HG02798 (cell line): ENCODE measurements at regions not wholly inside any gene's neighbourhood (a gene's known extent, or its start where the extent isn't known, plus 50 kb on each side); places are given as distances from the start of the nearest gene placed in this dataset.
"Not testable (repeated sequence)": the region's sequence is repeated elsewhere in the genome, so short reads cannot be mapped to it uniquely, and the experiment has no call there.

ENCODE experiments used
- ATAC-seq: cut with Tn5 transposase; IDR thresholded peaks from one replicate; pipeline ENCODE4 v1.9.1; 2021; ENCODE audit warnings: mild to moderate bottlenecking; ENCODE audit not compliant: unreplicated experiment, poor library complexity

DNA sequence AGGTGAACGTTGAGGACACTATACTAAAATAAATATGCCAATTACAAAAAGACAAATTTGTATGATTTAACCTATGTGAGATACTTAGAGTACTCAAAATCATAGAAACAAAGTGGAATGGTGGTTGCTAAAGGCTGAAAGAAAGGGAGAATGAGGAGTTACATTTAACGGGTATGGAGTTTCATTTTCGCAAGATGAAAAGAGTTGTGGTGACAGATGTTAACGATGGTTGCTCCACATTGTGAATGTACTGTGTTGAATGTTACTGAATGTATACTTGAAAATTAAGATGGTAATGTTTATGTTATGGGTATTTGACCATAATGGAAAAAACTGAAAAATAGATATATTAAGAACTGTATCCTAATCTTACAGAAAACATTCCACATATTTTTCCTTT is 51.3 kb upstream of the MOCS2 start:
- no peak for ATAC-seq

DNA sequence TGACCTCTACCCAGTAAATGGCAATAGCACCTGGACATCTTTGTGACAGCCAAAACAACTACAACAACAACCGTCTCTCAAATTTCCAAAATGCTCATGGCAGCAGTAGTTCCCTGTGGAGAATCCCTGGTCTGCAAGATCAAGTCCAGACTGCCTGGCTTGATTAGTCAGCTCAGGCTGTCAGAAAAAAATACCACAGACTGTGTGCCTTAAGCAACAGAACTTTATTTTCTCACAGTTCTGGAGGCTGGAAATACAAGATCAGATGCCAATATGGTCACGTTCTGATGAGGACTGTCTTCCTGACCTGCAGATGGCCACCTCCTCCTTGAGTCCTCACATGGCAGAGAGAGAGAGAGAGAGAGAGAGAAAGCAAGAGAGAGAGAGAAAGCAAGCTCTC is 52.3 kb upstream of the MOCS2 start:
- no peak for ATAC-seq

DNA sequence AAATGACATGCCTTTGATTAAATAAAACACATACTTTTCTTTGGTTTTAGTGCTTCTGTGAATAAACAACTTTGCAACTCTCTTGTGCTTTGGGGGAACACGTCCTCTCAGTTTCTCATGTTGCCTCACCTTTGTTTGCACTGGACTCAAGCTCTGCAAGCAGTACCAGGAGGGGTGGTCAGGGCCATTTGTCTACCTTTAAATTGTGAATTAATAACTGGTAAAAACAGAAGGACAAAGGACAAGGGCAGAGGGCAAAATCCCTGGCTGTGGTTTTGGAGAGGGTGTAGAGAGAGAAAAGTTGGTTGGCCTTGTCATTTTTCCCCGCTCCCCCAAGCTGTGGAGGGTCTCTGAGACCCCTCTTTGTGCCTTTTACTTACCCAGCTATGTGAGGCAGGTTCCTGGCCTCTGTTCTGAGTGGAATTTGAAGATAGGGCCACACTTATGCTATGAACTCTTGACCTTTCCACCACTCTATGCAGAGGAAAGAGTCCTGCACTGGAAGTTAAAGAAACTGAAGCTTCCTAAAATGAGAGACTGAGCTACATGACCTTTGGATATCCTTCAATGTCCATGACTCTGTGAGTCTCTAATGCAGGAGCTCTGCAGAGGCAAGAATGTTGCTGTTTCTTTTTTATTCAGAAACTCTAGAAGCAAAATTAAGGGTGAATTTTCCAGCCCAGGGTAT is 55.1 kb upstream of the MOCS2 start:
- ATAC-seq: no peak

DNA sequence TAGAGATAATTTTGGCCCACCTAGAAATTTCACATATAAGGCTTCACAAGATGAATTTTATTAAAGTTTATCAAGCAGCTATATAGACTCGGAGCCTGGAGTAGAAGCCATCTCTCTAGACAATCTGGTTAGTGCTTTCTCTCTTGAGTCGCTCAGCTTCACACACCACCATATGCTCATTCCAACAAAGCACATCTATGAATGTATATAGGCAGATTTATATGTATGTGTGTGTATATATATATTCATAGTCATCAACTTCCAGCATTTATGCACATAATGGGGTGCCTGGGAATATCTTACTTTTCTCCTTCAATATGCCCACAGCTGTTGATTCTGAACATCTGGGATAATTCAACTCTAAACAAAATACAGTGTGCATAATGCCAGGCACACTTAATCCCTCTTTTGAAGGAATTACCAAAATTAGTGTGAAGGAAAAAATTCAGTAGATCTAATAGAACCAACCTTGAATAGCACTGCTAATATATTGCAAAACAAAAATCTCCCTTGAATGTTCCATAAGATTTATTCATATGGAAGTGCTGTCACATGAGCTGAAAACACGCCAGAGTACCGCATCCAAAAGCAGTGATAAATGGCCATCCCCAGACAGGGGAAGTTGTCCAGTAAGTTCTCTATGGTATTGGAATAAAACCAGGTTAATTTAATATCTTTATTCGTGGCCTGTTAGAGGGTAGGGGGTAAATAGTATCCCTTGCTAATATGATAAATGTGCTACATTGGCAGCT is 56.0 kb upstream of the MOCS2 start:
- ATAC-seq: no peak

DNA sequence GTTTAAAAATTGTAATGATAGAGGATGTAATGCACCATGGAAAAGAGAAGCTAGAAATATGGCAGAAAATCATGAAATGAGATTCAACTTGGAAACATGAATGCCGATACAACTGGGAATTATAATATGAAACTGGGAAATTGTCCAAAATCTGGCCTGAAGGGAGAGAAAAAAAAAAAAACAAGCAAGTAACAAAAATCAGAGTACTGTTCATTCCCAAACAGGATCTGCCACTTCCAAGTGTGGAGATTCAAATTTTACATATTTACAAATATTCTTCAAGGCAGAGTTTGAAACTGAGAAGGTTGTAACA is 56.6 kb upstream of the MOCS2 start:
- no peak for ATAC-seq

DNA sequence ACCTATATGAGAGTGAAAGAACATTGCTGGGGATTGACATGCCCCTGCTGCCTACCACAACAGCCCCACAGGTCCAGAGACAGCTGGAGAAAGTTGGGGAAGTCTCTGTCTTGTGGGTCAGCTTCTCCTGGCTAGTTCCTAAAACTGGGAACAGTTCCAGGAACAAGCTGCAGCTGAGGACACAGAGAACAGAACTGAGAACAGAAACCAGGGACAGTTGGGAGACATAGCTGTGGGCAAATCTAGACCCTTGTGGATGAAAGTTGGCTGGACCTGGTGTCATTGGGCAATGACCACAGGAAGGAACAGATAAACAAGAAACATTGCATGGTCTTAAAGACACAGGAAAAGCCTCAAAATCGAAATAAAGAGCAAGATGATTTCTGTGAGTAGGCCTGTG is 58.3 kb upstream of the MOCS2 start:
- ATAC-seq: no peak

DNA sequence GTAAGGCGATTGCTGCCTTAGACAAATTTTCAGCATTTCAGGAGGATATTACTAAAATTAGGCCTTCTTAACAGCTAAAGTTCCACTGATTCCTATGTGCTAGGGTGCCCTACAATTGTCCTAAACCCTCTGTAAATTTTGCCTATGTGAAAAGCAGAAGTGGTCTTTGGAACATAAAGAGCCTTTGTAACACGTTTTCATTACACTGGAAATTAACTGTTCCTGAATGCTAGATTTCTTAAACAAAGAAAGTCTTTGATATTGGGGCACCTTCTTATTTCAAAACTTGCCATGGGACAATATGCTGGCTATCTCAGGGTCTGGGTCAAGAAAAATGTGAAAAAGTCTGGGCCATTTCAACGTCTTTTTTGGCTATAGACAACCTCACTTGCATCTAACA is 60.4 kb upstream of the MOCS2 start:
- no peak for ATAC-seq

DNA sequence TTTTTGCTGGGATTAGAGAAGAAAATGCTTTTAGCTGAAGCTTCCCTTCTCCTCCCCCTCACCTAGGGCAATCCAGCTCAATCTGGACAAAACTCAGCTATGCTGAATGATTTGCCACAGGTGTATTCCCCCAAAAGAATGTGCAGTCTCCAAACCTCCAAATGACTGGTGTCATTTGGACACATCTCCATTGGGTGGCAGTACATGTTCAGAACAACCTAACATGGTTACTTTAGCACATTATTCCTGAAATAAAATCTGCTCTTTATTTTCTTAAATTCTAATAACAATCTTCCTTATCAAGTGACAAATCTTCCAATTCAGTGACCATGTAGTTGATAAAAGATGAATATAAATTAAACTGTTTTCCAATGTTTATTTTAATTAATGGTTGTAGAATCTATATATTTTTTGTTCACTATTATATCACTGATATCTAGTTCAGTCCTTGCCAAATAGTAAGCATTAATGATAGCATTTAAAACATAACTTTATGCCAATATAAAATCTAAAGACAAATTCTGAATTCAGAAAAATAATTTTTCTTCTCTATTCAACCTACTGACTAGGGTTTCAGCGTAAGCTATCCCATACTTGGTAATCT is 61.3 kb upstream of the MOCS2 start:
- ATAC-seq: no peak

DNA sequence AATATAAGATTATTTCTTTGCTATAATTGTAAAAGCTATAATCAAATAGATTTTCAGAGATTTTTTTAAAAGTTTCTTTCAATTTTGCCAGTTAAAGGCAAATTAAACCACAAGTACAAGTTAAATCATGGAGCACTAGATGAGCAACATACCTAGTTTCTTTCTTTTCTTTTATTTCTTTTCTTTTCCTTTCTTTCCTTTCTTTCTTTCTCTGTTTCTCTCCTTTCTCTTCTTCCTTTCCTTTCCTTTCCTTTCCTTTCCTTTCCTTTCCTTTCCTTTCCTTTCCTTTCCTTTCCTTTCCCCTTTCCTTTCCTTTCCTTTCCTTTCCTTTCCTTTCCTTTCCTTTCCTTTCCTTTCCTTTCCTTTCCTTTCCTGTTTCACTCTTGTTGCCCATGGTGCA is 62.5 kb upstream of the MOCS2 start:
- ATAC-seq: not testable (repeated sequence)

DNA sequence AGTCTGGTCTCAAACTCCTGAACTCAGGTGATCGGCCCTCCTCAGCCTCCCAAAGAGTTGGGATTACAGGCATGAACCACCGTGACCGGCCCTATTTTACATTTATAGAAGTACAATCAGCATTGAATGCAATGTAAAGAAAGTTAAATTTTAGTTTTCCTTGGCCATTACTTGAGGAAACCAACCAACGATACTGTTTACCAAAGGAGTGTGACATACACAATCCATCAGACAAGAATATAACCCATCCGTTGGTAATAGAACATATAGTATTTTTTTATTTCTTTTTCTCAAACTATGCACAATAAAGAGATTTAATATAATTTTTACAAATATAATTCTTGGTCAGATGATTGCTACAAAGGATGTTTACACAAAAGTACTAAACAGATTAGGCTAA is 63.1 kb upstream of the MOCS2 start:
- ATAC-seq: no peak

DNA sequence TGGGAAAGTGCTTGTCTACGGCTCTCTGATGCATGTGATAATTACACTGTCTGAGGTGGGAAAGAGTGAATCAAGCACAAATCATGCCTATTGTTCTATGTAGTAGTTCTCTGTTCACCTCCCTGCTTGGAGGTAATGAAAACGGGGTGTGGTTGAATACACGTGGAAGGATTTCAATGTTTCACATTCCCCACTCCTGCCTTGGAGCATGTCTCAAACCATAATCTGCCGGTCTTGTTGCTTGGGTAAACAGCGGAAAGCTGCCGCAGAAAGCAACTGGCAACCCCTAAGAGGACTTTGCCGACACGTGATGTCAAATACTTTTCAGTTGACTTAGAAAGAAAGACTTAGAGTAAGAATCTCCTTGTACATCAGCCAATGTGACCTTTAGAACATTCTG is 63.5 kb upstream of the MOCS2 start:
- no peak for ATAC-seq

DNA sequence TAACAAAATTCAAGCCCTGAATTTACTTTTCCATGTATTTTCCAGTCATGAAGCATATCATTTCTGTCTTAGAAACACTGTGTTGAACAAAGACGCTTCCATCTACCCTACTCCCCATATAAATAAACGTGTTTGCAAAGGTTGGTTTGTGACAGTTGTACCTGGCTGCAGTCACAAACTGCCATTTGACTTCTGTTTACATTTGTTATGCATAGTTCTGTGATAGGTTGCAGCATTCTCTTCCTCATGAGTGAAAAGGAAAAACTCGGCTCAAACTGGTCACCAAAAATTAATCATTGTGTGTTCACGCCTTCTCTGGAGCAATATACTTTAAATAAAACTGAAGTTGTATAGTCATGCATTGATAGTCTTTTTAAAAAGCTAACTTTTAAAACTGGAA is 69.3 kb upstream of the MOCS2 start:
- ATAC-seq: no peak

DNA sequence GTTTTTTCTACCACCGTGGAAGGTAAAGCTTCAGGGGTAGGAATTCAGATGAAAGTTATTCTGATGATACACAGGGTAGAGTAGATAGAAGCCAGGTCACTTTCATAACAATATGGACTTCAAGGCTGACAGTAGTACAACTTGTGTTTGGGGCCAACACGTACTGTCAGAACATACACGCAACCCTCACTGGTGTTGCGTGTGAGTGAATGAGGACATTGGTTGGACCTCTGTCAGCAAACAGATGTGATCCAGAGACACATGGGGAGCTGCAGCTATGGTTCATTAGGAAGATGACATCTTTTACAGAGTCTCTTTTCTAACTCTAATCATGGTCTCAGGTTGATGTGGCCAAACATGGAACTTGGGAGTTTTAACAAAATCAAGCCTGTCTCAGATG is 70.1 kb upstream of the MOCS2 start:
- no peak for ATAC-seq

DNA sequence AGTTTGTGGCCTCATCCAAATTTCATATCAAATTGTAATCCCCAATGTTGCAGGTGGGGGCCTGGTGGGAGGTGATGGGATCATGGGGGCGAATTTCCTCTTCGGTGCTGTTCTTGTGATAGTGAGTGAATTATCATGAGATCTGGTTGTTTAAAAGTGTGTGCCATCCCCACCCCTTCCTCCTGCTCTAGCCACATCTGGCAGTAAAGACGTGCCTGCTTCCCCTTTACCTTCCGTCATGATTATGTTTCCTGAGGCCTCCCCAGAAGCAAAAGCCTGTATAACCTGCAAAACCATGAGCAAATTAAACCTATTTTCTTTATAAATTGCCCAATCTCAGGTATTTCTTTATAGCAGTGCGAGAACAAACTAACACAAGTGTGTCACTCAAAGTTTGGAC is 71.0 kb upstream of the MOCS2 start:
- no peak for ATAC-seq

DNA sequence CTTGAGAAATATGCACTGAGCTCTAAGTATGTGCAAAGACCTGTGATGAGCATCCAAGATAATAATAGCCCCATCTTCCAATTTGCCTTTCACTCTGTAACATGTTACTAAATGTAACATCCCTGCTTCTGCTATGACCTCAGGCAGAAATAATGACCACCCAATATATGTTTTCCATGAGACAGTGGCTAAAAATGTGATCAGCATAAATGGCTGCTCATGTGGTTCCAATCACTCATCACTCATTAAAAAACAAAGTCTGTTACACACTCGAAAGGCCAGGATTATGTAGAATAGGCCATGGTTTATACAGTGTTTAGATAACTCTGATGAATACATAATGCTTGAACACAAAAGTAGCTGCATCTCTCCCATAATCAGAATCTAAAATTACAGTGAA is 71.4 kb upstream of the MOCS2 start:
- no peak for ATAC-seq

DNA sequence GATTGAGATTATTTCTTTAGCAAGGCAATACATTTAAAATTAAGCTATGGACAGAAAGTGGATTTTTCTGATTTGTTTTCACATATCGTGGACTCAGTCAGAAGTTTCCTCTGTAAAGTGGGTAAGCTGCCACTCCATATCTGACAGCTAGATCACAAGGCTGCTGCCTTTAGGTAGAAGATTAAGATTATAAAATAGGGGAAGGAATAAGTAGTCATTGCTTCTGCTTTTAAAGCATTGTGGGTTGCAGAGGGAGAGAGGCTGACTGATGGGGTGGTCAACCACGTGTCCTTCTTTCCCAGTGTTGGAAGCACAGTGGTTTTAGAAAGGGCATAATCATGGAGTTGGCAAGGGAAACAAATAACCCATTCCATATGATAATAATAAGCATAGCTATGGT is 74.3 kb upstream of the MOCS2 start:
- no peak for ATAC-seq

DNA sequence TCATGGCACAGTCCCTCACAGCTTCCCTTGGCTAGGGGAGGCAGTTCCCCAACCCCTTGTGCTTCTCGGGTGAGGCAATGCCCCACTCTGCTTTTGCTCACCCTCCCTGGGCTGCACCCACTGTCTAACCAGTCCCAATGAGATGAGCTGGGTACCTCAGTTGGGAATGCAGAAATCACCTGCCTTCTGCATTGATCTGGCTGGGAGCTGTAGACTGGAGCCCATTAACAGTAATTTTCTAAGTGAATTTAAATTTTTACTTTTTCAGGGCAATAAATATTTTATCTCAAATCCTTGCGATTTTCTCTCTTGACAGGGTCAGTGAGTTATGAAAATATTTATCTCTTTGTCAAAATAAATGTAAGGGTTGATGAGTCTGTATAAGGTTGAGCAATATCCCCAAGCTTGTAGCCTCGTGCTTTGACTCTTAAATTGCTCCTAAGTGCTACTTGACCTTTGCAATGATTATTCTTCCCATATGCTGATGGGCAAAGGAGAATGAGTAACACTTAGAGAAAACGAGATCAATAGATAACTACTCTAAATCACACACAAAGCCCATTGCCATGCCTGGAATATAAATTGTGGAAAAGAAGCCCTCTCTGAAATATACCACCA is 82.1 kb upstream of the MOCS2 start:
- no peak for ATAC-seq

DNA sequence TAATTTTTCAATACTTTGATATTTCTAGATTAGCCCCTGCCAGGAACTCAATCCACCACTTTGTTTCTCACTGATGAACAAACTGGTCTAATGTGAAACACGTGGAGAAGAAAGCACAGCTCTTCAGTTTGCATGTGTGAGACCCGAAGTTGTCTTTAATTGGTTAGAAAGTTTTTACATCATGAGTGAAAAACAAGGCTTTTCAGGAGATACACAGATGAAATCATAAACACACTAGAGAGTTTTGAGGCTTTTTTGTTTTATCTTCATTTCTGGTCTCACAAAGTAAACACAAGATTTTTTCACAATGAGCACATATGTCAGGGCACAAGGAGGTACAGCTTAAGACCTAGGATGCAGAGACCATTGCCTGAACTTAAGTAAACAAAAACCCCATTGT is 84.5 kb upstream of the MOCS2 start:
- ATAC-seq: no peak

DNA sequence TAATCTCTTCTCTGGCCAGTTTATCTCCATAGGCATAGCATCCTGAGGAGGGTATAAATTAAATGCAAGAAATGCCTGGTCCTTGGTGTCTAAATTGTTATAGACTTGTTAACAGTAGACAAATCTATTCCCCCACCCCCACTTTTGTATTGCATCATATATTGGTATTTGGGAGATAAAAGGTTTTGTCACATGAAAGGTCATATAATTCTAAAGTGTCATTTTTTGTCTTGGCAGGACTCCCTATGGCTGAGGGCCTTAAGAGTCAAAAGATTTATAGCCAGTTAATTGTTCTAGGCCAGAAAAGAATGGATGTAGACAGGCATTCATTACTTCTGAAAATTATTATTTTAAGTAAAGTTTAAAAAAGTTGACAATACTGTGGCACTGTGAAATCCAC is 90.3 kb upstream of the MOCS2 start:
- no peak for ATAC-seq

DNA sequence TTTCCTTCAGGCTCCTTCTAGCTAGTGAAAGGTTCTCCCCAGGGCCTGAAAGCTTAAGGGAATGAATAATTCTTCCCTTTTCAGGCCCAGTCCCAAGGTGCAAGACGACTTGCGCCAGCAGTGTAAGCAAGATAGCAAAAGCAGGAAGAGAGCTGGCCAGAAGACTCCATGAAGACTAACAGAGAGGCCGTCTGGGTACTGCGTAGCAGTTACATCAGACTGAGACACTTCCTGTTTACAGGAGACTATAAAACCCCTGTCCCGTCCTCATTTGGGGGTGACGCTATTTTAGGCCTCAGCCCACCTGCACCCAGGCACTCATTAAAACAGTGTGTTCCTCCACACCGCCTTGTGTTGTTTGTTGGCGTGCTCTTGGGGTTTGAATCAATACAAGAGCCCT is 90.7 kb upstream of the MOCS2 start:
- no peak for ATAC-seq

DNA sequence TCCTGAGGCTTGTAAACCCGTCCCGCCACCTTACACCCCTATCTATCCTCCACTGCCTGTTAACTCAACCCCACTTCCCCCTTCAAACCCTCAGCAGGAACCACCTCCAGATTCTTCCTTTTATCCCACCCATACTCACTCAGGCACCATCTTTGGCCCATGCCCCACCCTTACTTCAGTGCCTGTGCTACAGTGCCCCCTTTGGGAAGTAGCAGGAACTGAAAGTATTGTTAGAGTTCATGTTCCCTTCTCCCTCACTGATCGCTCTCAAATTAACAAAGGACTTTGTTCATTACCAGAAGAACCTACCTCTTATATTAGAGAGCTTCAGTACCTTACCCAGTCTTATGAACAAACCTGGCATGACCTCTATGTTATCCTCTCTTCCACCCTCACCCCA is 92.2 kb upstream of the MOCS2 start:
- ATAC-seq: no peak

DNA sequence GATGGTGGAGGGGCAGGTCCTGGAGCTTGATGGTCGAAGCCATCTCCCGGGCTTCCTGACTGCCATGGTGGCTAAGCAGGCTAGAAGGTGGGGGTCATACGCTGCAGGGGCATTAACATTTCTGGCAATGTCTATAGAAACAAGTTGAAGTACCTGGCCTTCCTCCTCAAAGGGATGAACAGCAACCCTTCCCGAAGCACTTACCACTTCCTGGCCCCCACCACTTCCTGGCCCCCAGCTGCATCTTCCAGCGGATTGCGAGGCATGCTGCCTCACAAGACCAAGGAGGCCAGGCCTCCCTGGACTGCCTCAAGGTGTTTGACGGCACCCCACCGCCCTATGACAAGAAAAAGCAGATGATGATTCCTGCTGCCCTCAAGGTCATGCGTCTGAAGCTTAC is 97.0 kb upstream of the MOCS2 start:
- no peak for ATAC-seq
